Astrocyte of the cerebellum (primary cell): ENCODE measurements at regions not wholly inside any gene's neighbourhood (a gene's known extent, or its start where the extent isn't known, plus 50 kb on each side); places are given as distances from the start of the nearest gene placed in this dataset.

Source experiments
- DNase-seq: peaks from one replicate; pipeline ENCODE4 v3.0.0-alpha.2; 2011; ENCODE audit warnings: low read depth
- H3K4me3 ChIP-seq: 2 replicates; pipeline ENCODE4 v1.5.1; 2011; ENCODE audit warnings: mild to moderate bottlenecking, low read depth, low read length, moderate library complexity
- in situ Hi-C: cut with HindIII; loops from 2 replicates; pipeline ENCODE4 v1.10.0; 2017; ENCODE audit warnings: low sequenced_read_pairs
- TF ChIP-seq, protein P1 (sequence below): IDR thresholded peaks from 2 replicates; pipeline ENCODE4 v1.5.1; 2012; ENCODE audit warnings: low read length, low read depth, moderate library complexity, mild to moderate bottlenecking; ENCODE audit errors: missing control alignments

- in situ Hi-C loops, result no loop called here
- TF ChIP-seq, protein P1, sequence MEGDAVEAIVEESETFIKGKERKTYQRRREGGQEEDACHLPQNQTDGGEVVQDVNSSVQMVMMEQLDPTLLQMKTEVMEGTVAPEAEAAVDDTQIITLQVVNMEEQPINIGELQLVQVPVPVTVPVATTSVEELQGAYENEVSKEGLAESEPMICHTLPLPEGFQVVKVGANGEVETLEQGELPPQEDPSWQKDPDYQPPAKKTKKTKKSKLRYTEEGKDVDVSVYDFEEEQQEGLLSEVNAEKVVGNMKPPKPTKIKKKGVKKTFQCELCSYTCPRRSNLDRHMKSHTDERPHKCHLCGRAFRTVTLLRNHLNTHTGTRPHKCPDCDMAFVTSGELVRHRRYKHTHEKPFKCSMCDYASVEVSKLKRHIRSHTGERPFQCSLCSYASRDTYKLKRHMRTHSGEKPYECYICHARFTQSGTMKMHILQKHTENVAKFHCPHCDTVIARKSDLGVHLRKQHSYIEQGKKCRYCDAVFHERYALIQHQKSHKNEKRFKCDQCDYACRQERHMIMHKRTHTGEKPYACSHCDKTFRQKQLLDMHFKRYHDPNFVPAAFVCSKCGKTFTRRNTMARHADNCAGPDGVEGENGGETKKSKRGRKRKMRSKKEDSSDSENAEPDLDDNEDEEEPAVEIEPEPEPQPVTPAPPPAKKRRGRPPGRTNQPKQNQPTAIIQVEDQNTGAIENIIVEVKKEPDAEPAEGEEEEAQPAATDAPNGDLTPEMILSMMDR, result no peak
- H3K4me3 ChIP-seq, result no peak overlapping the region
- no peak for DNase-seq
Measured at GRCh38 chr11:28514391-28514790, 406.2 kb downstream of the METTL15 start.

GRCh38 chr11:28512143-28512756 is 404.1 kb downstream of the METTL15 start:
- in situ Hi-C loops, result no loop called here
- no peak overlapping the region for H3K4me3 ChIP-seq
- TF ChIP-seq, protein P1, result no peak
- DNase-seq, result no peak

DNA sequence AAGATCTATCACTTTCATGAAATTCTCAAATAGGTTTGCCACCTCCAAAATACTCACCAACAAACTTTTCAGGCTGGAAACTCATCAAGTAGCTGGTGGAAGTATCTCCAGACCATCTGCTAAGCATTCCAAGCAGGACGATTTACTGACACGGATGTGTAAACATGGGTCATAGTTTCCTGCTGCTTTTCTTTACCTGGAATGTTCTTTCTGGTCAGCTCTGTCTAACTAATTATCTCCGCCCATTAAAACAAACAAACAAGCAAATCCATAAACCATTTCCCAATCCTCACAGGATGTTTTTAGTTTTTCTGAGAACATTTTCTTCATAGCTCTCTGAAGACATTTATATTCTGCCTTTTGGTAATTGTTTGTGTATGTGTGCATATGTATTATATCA is 397.0 kb downstream of the METTL15 start:
- H3K4me3 ChIP-seq, result no peak overlapping the region
- TF ChIP-seq, protein P1, result no peak
- no peak for DNase-seq
- in situ Hi-C loops, result no loop called here

GRCh38 chr11:28504555-28505110 is 396.4 kb downstream of the METTL15 start:
- TF ChIP-seq, protein P1, result no peak
- H3K4me3 ChIP-seq, result no peak overlapping the region
- no peak for DNase-seq
- in situ Hi-C loops, result no loop called here

DNA sequence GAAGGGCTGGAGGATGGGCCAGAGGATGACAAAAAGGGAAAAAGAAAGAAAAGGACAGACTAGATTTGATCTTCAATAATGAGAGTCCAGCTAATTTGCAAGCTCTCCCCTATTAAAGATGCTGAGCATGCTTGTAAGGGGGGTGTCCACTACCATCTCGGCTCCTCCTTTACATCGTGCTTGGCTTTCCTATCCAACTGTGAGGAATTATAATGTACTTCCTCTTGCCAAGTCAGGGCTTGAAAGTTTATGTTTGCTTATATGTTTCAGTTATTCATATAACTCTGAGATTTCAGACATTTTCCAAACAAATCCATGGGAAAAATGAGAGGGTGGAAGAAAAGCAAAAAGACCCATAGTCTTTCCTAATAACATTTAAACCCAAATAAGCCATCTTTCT is 387.1 kb downstream of the METTL15 start:
- H3K4me3 ChIP-seq, result no peak overlapping the region
- no peak for DNase-seq
- in situ Hi-C loops, result no loop called here
- TF ChIP-seq, protein P1, result no peak

GRCh38 chr11:28491431-28491830 is 383.2 kb downstream of the METTL15 start:
- no peak for DNase-seq
- TF ChIP-seq, protein P1, result no peak
- in situ Hi-C loops, result no loop called here
- no peak overlapping the region for H3K4me3 ChIP-seq
